H9 (cell line): ENCODE measurements at regions not wholly inside any gene's neighbourhood (a gene's known extent, or its start where the extent isn't known, plus 50 kb on each side); places are given as distances from the start of the nearest gene placed in this dataset.

Experiments
- DNase-seq: peaks from one replicate; pipeline ENCODE4 v3.0.0-alpha.2; 2017
- H2AFZ ChIP-seq: one replicate; pipeline ENCODE4 v1.6.1; 2013; ENCODE audit warnings: mild to moderate bottlenecking, low read length, control low read depth, moderate library complexity
- H2AK5ac ChIP-seq: 2 replicates; pipeline ENCODE4 v1.6.1; 2013; ENCODE audit warnings: low read length, control low read depth, mixed read lengths; ENCODE audit not compliant: insufficient read length
- H2BK120ac ChIP-seq: one replicate; pipeline ENCODE4 v1.6.1; 2013; ENCODE audit warnings: low read depth, mild to moderate bottlenecking, low read length, control low read depth, inconsistent platforms; ENCODE audit not compliant: poor library complexity, severe bottlenecking
- H2BK12ac ChIP-seq: 2 replicates; pipeline ENCODE4 v1.6.1; 2013; ENCODE audit warnings: low read length, control low read depth, mixed read lengths, low read depth; ENCODE audit not compliant: insufficient read length
- H2BK15ac ChIP-seq: 2 replicates; pipeline ENCODE4 v1.6.1; 2013; ENCODE audit warnings: low read depth, low read length, control low read depth
- H2BK20ac ChIP-seq: one replicate; pipeline ENCODE4 v1.6.1; 2013; ENCODE audit warnings: low read depth, mild to moderate bottlenecking, low read length, control low read depth, inconsistent platforms; ENCODE audit not compliant: poor library complexity, severe bottlenecking
- H2BK5ac ChIP-seq: 2 replicates; pipeline ENCODE4 v1.6.1; 2013; ENCODE audit warnings: low read length, control low read depth, mixed read lengths; ENCODE audit not compliant: insufficient read length
- H3K14ac ChIP-seq: 2 replicates; pipeline ENCODE4 v1.6.1; 2013; ENCODE audit warnings: low read length, control low read depth; ENCODE audit not compliant: insufficient read depth
- H3K18ac ChIP-seq: 2 replicates; pipeline ENCODE4 v1.6.1; 2013; ENCODE audit warnings: low read depth, mild to moderate bottlenecking, mixed read lengths, low read length, control low read depth; ENCODE audit not compliant: insufficient read length
- H3K23ac ChIP-seq: 2 replicates; pipeline ENCODE4 v1.6.1; 2013; ENCODE audit warnings: low read length, control low read depth, mixed read lengths, low read depth; ENCODE audit not compliant: insufficient read length
- H3K23me2 ChIP-seq: 2 replicates; pipeline ENCODE4 v1.6.1; 2013; ENCODE audit warnings: low read depth, mild to moderate bottlenecking, mixed read lengths, low read length, control low read depth; ENCODE audit not compliant: insufficient read length, poor library complexity, severe bottlenecking
- H3K27ac ChIP-seq: 2 replicates; pipeline ENCODE4 v1.5.1; 2013; ENCODE audit warnings: low read length, control low read depth, mixed read lengths, low read depth; ENCODE audit not compliant: insufficient read length
- H3K27me3 ChIP-seq: 2 replicates; pipeline ENCODE4 v1.6.1; 2013; ENCODE audit warnings: low read length, control low read depth, inconsistent platforms; ENCODE audit not compliant: insufficient read depth
- H3K4ac ChIP-seq: 2 replicates; pipeline ENCODE4 v1.6.1; 2013; ENCODE audit warnings: low read depth, mild to moderate bottlenecking, control low read depth, inconsistent platforms, low read length, moderate library complexity
- H3K4me1 ChIP-seq: 2 replicates; pipeline ENCODE4 v1.6.1; 2013; ENCODE audit warnings: low read length, control low read depth, inconsistent platforms; ENCODE audit not compliant: insufficient read depth
- H3K4me2 ChIP-seq: 2 replicates; pipeline ENCODE4 v1.6.1; 2013; ENCODE audit warnings: low read length, control low read depth, mixed read lengths; ENCODE audit not compliant: insufficient read length, insufficient read depth
- H3K56ac ChIP-seq: 2 replicates; pipeline ENCODE4 v1.6.1; 2013; ENCODE audit warnings: low read depth, mild to moderate bottlenecking, mixed read lengths, low read length, control low read depth; ENCODE audit not compliant: insufficient read length
- H3K79me1 ChIP-seq: 2 replicates; pipeline ENCODE4 v1.6.1; 2013; ENCODE audit warnings: low read depth, mild to moderate bottlenecking, moderate library complexity, low read length, control low read depth, inconsistent platforms; ENCODE audit not compliant: insufficient read depth, poor library complexity, severe bottlenecking
- H3K79me2 ChIP-seq: 2 replicates; pipeline ENCODE4 v1.6.1; 2013; ENCODE audit warnings: low read length, control low read depth, inconsistent platforms; ENCODE audit not compliant: insufficient read depth
- H3K9ac ChIP-seq: 2 replicates; pipeline ENCODE4 v1.6.1; 2013; ENCODE audit warnings: low read length, control low read depth, mixed read lengths; ENCODE audit not compliant: insufficient read length; ENCODE audit errors: extremely low read depth
- H3K9me3 ChIP-seq: one replicate; pipeline ENCODE4 v1.6.1; 2013; ENCODE audit warnings: low read depth, low read length, inconsistent platforms; ENCODE audit not compliant: control insufficient read depth
- H3T11ph ChIP-seq: one replicate; pipeline ENCODE4 v1.6.1; 2013; ENCODE audit warnings: mild to moderate bottlenecking, low read length, control low read depth, inconsistent platforms
- H4K20me1 ChIP-seq: one replicate; pipeline ENCODE4 v1.6.1; 2013; ENCODE audit not compliant: control insufficient read depth, insufficient read length, insufficient read depth
- H4K5ac ChIP-seq: 2 replicates; pipeline ENCODE4 v1.6.1; 2013; ENCODE audit warnings: low read depth, mild to moderate bottlenecking, mixed read lengths, low read length, control low read depth; ENCODE audit not compliant: insufficient read length
- H4K8ac ChIP-seq: replicated peaks from 2 replicates; pipeline ENCODE4 v1.6.1; 2013; ENCODE audit warnings: low read length, control low read depth, mixed read lengths, low read depth; ENCODE audit not compliant: insufficient read length
- H4K91ac ChIP-seq: 2 replicates; pipeline ENCODE4 v1.6.1; 2013; ENCODE audit warnings: low read depth, mild to moderate bottlenecking, moderate library complexity, mixed read lengths, low read length, control low read depth; ENCODE audit not compliant: insufficient read length
- H3K27ac Mint-ChIP-seq, 3 experiments: 2 replicates in 2 of 3; 3 replicates in 1 of 3; pipeline ENCODE4 v1.8.0; 2020 to 2021; ENCODE audit warnings: mixed read lengths in 3 of 3, mild to moderate bottlenecking in 1 of 3, moderate library complexity in 1 of 3
- H3K27me3 Mint-ChIP-seq: 2 replicates; pipeline ENCODE4 v1.8.0; 2021; ENCODE audit warnings: low read depth, mild to moderate bottlenecking, moderate library complexity, mixed read lengths
- H3K36me3 Mint-ChIP-seq, 3 experiments: 2 replicates in 2 of 3; 3 replicates in 1 of 3; pipeline ENCODE4 v1.8.0; 2020 to 2021; ENCODE audit warnings: low read depth in 3 of 3, mixed read lengths in 3 of 3; ENCODE audit not compliant: insufficient read depth in 1 of 3
- H3K4me1 Mint-ChIP-seq, 2 experiments: 2 replicates each; pipeline ENCODE4 v1.8.0; 2020; ENCODE audit warnings: mixed read lengths in 2 of 2
- H3K4me3 Mint-ChIP-seq, 2 experiments: 2 replicates in 1 of 2; 3 replicates in 1 of 2; pipeline ENCODE4 v1.8.0; 2020 to 2021; ENCODE audit warnings: mild to moderate bottlenecking in 2 of 2, mixed read lengths in 2 of 2, moderate library complexity in 1 of 2
- H3K9me3 Mint-ChIP-seq, 2 experiments: 2 replicates in 1 of 2; 3 replicates in 1 of 2; pipeline ENCODE4 v1.8.0; 2020; ENCODE audit warnings: mild to moderate bottlenecking in 2 of 2, mixed read lengths in 2 of 2, moderate library complexity in 1 of 2
- WGBS: extraction: QIAGEN DNeasy Blood & Tissue Kit; methylation state at CpG from one replicate; pipeline ENCODE4 v1.1.7; 2013; ENCODE audit warnings: missing lambda C conversion rate, low lambda C conversion rate, mixed read lengths; ENCODE audit not compliant: insufficient read length; ENCODE audit errors: extremely low coverage; 5-methylcytosine and 5-hydroxymethylcytosine counted together
- TF ChIP-seq, protein P1 (sequence below): fragments of 200-600 bp; sonication (generic); conservative IDR thresholded peaks from 3 replicates; pipeline ENCODE4 v1.8.0; 2021; ENCODE audit warnings: antibody characterized with exemption, mild to moderate bottlenecking

DNA sequence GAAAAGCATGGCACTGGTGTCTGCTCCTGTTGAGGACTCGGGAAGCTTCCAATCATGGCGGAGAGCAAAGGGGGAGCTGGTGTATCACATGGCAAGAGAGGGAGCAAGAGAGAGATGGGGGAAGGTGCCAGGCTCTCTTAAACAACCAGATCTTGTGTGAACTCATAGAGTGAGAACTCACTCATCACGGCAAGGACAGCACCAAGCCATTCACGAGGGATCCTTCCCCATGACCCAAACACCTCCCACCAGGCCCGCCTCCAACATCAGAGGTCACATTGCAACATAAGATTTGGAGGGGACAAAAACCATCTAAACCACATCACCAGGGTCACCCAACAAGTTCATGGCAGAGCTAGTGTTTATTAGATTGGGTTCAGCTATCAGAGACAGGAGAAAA, 218.7 kb upstream of the BCOR start:
- H3K27ac Mint-ChIP-seq: no peak overlapping the region
- H3K79me1 ChIP-seq: no peaks in the 10 kb centered on the region
- H2AK5ac ChIP-seq: no peak overlapping the region
- H3K56ac ChIP-seq: no peak overlapping the region
- H2BK15ac ChIP-seq: no peak overlapping the region
- peaks cover 2 to 11% (median 10%) of the 10 kb centered on the region in 3 experiments; a peak in 6 of 7 replicates for H3K36me3 Mint-ChIP-seq
- H3K23ac ChIP-seq: no peak overlapping the region
- H3K4me1 ChIP-seq: peaks cover 6% of the 10 kb centered on the region; the same call in 1 of the 2 replicates
- H4K8ac ChIP-seq: no peak overlapping the region
- peaks cover 5% of the 10 kb centered on the region in 2 experiments; a peak in 2 of 4 replicates for H3K4me1 Mint-ChIP-seq
- no peaks in the 10 kb centered on the region for H3K9me3 ChIP-seq
- H2BK5ac ChIP-seq: no peak overlapping the region
- H3K27me3 Mint-ChIP-seq: peaks cover 19% of the 10 kb centered on the region
- H3K14ac ChIP-seq: no peak overlapping the region
- H3K79me2 ChIP-seq: no peaks in the 10 kb centered on the region
- H4K20me1 ChIP-seq: no peaks in the 10 kb centered on the region
- DNase-seq: no peak
- H3K27ac ChIP-seq: no peak overlapping the region
- H3K23me2 ChIP-seq: no peaks in the 10 kb centered on the region
- H2BK20ac ChIP-seq: no peak overlapping the region
- no peak overlapping the region for H2BK12ac ChIP-seq
- H4K91ac ChIP-seq: no peak overlapping the region
- TF ChIP-seq, protein P1, sequence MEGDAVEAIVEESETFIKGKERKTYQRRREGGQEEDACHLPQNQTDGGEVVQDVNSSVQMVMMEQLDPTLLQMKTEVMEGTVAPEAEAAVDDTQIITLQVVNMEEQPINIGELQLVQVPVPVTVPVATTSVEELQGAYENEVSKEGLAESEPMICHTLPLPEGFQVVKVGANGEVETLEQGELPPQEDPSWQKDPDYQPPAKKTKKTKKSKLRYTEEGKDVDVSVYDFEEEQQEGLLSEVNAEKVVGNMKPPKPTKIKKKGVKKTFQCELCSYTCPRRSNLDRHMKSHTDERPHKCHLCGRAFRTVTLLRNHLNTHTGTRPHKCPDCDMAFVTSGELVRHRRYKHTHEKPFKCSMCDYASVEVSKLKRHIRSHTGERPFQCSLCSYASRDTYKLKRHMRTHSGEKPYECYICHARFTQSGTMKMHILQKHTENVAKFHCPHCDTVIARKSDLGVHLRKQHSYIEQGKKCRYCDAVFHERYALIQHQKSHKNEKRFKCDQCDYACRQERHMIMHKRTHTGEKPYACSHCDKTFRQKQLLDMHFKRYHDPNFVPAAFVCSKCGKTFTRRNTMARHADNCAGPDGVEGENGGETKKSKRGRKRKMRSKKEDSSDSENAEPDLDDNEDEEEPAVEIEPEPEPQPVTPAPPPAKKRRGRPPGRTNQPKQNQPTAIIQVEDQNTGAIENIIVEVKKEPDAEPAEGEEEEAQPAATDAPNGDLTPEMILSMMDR: no peak
- no peak overlapping the region for H3T11ph ChIP-seq
- no peak overlapping the region for H3K9ac ChIP-seq
- no peak overlapping the region for H3K4ac ChIP-seq
- no peak overlapping the region for H3K4me2 ChIP-seq
- H3K27me3 ChIP-seq: no peaks in the 10 kb centered on the region
- H3K4me3 Mint-ChIP-seq: no peak overlapping the region
- H3K18ac ChIP-seq: no peak overlapping the region
- no peak overlapping the region for H2BK120ac ChIP-seq
- no peak overlapping the region for H2AFZ ChIP-seq
- peaks cover 76% of the 10 kb centered on the region in 2 experiments for H3K9me3 Mint-ChIP-seq
- no peak overlapping the region for H4K5ac ChIP-seq
- no CpG with 5 or more reads among the region's 5 CpGs for WGBS
